GM23248 (cell line): ENCODE measurements at regions not wholly inside any gene's neighbourhood (a gene's known extent, or its start where the extent isn't known, plus 50 kb on each side); places are given as distances from the start of the nearest gene placed in this dataset.

Experiments used
- EZH2 ChIP-seq: fragments of 200-600 bp; sonication (generic); IDR thresholded peaks from 2 replicates; pipeline ENCODE4 v1.6.1; 2018; ENCODE audit warnings: antibody characterized with exemption, mild to moderate bottlenecking; ENCODE audit not compliant: insufficient read depth, poor library complexity, severe bottlenecking
- EZH2phosphoT487 ChIP-seq: fragments of 200-600 bp; sonication (generic); IDR thresholded peaks from 2 replicates; pipeline ENCODE4 v1.6.1; 2018; ENCODE audit warnings: antibody characterized with exemption, moderate library complexity, mild to moderate bottlenecking, low read depth; ENCODE audit not compliant: insufficient read depth

DNA sequence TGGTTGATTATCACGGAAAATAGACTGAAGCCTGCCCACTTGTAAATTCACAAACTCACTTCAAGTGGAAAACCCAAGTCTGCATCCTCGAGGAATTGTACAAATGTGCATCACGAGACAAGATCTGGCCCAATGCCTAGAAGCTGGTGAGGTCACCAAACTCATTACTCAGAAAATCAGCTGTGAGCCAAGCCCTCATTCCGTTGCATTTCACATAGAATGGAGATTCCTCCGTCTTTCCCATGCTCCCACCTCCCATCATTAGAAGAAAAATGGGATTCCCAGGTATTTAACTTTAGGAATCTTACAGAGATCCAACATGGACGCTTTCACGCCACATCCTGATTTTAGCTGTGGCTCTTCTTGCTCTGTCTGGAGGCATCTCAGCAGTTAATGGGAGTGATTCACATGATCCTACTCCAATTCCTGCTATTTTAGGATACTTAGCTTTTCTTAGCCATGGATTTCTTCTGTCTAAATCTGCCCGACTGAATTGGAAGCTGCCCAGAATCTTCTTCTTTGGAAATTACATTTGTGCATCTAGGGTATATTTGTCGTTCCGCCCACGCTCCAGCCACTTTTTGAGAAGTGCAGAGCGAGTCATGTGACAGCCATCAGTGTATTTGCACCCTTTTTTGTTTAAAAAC is 68.7 kb upstream of the STMND1 start:
- TF ChIP-seq EZH2 (no peak), EZH2phosphoT487 (no peak)
